Endothelial cell of umbilical vein (primary cell): ENCODE measurements at regions not wholly inside any gene's neighbourhood (a gene's known extent, or its start where the extent isn't known, plus 50 kb on each side); places are given as distances from the start of the nearest gene placed in this dataset.

Experiments used
- BruUV-seq: library from RNA; stranded (reverse); fragments of 400-500 nt; replicated peaks from 2 replicates; lab custom pipeline; 2021; lab: Mats Ljungman, UMichigan
- CTCF ChIA-PET: fragments of 300-600, 350-600 bp; sonication (Branson Sonifier 250); formaldehyde crosslinking; loops from one replicate; lab custom pipeline; 2021; ENCODE audit warnings: antibody characterized with exemption, inconsistent platforms; lab: Charles Lee
- POLR2A ChIA-PET: fragments of 300-600, 350-600 bp; sonication (Branson Sonifier 250); formaldehyde crosslinking; loops from one replicate; lab custom pipeline; 2021; ENCODE audit warnings: antibody characterized with exemption, inconsistent platforms; lab: Charles Lee
- DNase-seq: peaks from one replicate; pipeline ENCODE4 v3.0.0-alpha.2; 2011; ENCODE audit warnings: low read depth, low spot score
- FAIRE-seq: peaks from 2 replicates; lab custom pipeline; 2011; peaks lifted over from hg19 to GRCh38; lab: Jason Lieb, UNC
- H2AFZ ChIP-seq: 2 replicates; pipeline ENCODE4 v1.6.0; 2012; ENCODE audit warnings: low read depth, low read length, control low read depth, inconsistent platforms
- H3K27ac ChIP-seq: 2 replicates; pipeline ENCODE4 v1.5.1; 2011; ENCODE audit warnings: low read depth, mild to moderate bottlenecking, control low read depth, low read length, moderate library complexity; ENCODE audit not compliant: insufficient read depth
- H3K27me3 ChIP-seq, 2 experiments: 2 replicates each; pipeline versions ENCODE4 v1.6.0 to v1.6.1; 2011; ENCODE audit warnings: low read length in 2 of 2, mixed read lengths in 1 of 2; ENCODE audit not compliant: control insufficient read depth in 2 of 2, insufficient read depth in 2 of 2
- H3K36me3 ChIP-seq, 2 experiments: 2 replicates in 1 of 2; 3 replicates in 1 of 2; pipeline ENCODE4 v1.5.1; 2011; ENCODE audit warnings: low read length in 2 of 2, mild to moderate bottlenecking in 1 of 2, moderate library complexity in 1 of 2; ENCODE audit not compliant: control insufficient read depth in 2 of 2, insufficient read depth in 2 of 2; ENCODE audit errors: extremely low read depth in 1 of 2
- H3K4me1 ChIP-seq: 3 replicates; pipeline ENCODE4 v1.5.1; 2011; ENCODE audit warnings: mild to moderate bottlenecking, low read length; ENCODE audit not compliant: control insufficient read depth, insufficient read depth; ENCODE audit errors: extremely low read depth
- H3K4me2 ChIP-seq: 2 replicates; pipeline ENCODE4 v1.6.1; 2011; ENCODE audit warnings: low read length, control low read depth, mixed read lengths; ENCODE audit not compliant: insufficient read depth
- H3K4me3 ChIP-seq, 3 experiments: fragments of 200-600 bp in 1 of 3; sonication (generic), shearing (Covaris generic) in 1 of 3; replicated peaks in 1 of 3; 2 replicates each; pipeline ENCODE4 v1.5.1; 2011 to 2016; ENCODE audit warnings: control low read depth in 3 of 3, low read length in 3 of 3, mild to moderate bottlenecking in 2 of 3, inconsistent platforms in 1 of 3, low read depth in 1 of 3, moderate library complexity in 1 of 3; ENCODE audit not compliant: insufficient read depth in 1 of 3
- H3K79me2 ChIP-seq: 2 replicates; pipeline ENCODE4 v1.6.0; 2012; ENCODE audit warnings: low read length, inconsistent platforms; ENCODE audit not compliant: control insufficient read depth, insufficient read depth
- H3K9ac ChIP-seq: replicated peaks from 2 replicates; pipeline ENCODE3; 2011; ENCODE audit warnings: low read length, control low read depth; ENCODE audit not compliant: insufficient read depth; ENCODE audit errors: extremely low read depth
- H3K9me1 ChIP-seq: replicated peaks from 3 replicates; pipeline ENCODE4 v1.6.0; 2011; ENCODE audit warnings: mild to moderate bottlenecking, low read length; ENCODE audit not compliant: control insufficient read depth, insufficient read depth; ENCODE audit errors: extremely low read depth
- H3K9me3 ChIP-seq: replicated peaks from 2 replicates; pipeline ENCODE4 v1.5.1; 2012; ENCODE audit warnings: low read length, inconsistent platforms; ENCODE audit not compliant: control insufficient read depth, insufficient read depth
- H4K20me1 ChIP-seq: replicated peaks from 2 replicates; pipeline ENCODE3; 2011; ENCODE audit warnings: mild to moderate bottlenecking, low read length; ENCODE audit not compliant: control insufficient read depth, insufficient read depth; ENCODE audit errors: extremely low read depth
- EZH2 ChIP-seq: IDR thresholded peaks from 2 replicates; pipeline ENCODE4 v1.6.1; 2012; ENCODE audit warnings: borderline replicate concordance, low read depth, mild to moderate bottlenecking, moderate library complexity, low read length, inconsistent platforms; ENCODE audit not compliant: severe bottlenecking
- FOS ChIP-seq: IDR thresholded peaks from 2 replicates; pipeline ENCODE4 v1.6.1; 2011; ENCODE audit warnings: mild to moderate bottlenecking, low read length, moderate library complexity, borderline replicate concordance; ENCODE audit not compliant: insufficient read depth
- GATA2 ChIP-seq: IDR thresholded peaks from 2 replicates; pipeline ENCODE4 v1.7.0; 2011; ENCODE audit warnings: low read depth, mild to moderate bottlenecking, moderate library complexity, mixed read lengths, low read length; ENCODE audit not compliant: insufficient read length, insufficient read depth
- JUN ChIP-seq: IDR thresholded peaks from 2 replicates; pipeline ENCODE4 v1.6.1; 2011; ENCODE audit warnings: borderline replicate concordance, low read depth; ENCODE audit not compliant: insufficient read length, insufficient read depth
- MYC ChIP-seq: IDR thresholded peaks from one replicate; pipeline ENCODE4 v1.6.1; 2011; ENCODE audit warnings: mild to moderate bottlenecking, low read depth, low read length
- POLR2A ChIP-seq: IDR thresholded peaks from 2 replicates; pipeline ENCODE4 v1.6.1; 2012; ENCODE audit warnings: low read depth, mild to moderate bottlenecking, control low read depth, low read length
- POLR2AphosphoS5 ChIP-seq: IDR thresholded peaks from 2 replicates; pipeline ENCODE4 v1.6.1; 2012; ENCODE audit warnings: low read depth, mild to moderate bottlenecking, control low read depth, low read length, moderate library complexity; ENCODE audit not compliant: insufficient read depth
- dilution Hi-C: fragments of 300-500 bp; cut with MboI; formaldehyde crosslinking; loops from one replicate; pipeline ENCODE4 v1.15.0; 2019; ENCODE audit warnings: low sequenced_read_pairs; ENCODE audit not compliant: extremely low pct_ligation_motif_present
- intact Hi-C: fragments of 100-400 bp; cut with micrococcal nuclease; formaldehyde crosslinking; loops from one replicate; pipeline ENCODE4 v1.10.0; 2022
- TF ChIP-seq, protein P1 (sequence below), 2 donors: IDR thresholded peaks; 1 replicate in 1 of 2; 2 replicates in 1 of 2; pipeline ENCODE4 v1.5.1; 2011; ENCODE audit warnings: low read length in 2 of 2, mild to moderate bottlenecking in 2 of 2, moderate library complexity in 2 of 2, control low read depth in 1 of 2, inconsistent platforms in 1 of 2, low read depth in 1 of 2; ENCODE audit not compliant: insufficient read depth in 1 of 2; ENCODE audit errors: extremely low read depth in 1 of 2
- TF ChIP-seq, protein P2 (sequence below): IDR thresholded peaks from 2 replicates; pipeline ENCODE4 v1.6.1; 2011; ENCODE audit not compliant: insufficient read depth, insufficient read length

DNA sequence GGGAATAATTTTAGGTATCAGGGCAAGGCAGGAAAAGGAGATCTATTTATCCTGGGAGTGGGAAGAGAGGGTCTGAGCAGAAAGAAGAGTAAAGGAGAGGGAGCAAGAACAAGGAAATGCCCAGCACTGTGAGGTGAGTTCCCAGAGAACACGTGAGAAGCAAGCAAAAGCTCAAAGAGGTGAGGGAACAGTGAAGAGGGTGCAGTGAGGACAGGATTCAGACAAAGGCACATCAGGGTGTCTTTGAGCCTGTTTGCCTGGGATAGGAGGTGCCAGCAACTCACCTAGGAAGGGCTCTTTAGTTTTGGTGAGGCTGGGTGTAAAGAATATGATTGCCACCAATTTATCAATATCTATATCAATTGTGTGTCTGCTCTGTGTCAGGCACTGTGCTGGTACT lies 88.9 kb upstream of the NRXN3 start:
- no peak overlapping the region for H2AFZ ChIP-seq
- H4K20me1 ChIP-seq = no peaks in the 10 kb centered on the region
- no peak overlapping the region for H3K27ac ChIP-seq
- TF ChIP-seq, protein P1, sequence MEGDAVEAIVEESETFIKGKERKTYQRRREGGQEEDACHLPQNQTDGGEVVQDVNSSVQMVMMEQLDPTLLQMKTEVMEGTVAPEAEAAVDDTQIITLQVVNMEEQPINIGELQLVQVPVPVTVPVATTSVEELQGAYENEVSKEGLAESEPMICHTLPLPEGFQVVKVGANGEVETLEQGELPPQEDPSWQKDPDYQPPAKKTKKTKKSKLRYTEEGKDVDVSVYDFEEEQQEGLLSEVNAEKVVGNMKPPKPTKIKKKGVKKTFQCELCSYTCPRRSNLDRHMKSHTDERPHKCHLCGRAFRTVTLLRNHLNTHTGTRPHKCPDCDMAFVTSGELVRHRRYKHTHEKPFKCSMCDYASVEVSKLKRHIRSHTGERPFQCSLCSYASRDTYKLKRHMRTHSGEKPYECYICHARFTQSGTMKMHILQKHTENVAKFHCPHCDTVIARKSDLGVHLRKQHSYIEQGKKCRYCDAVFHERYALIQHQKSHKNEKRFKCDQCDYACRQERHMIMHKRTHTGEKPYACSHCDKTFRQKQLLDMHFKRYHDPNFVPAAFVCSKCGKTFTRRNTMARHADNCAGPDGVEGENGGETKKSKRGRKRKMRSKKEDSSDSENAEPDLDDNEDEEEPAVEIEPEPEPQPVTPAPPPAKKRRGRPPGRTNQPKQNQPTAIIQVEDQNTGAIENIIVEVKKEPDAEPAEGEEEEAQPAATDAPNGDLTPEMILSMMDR (IDR thresholded peaks at IDR 0.05; ENCODE audit: extremely low read depth in 1 of 2, insufficient read depth in 1 of 2, low read depth in 1 of 2, low read length in 2 of 2) = no peak
- TF ChIP-seq JUN (no peak), FOS (no peak), POLR2AphosphoS5 (no peak), MYC (no peak), EZH2 (no peak), GATA2 (no peak), POLR2A (no peak)
- TF ChIP-seq, protein P2, sequence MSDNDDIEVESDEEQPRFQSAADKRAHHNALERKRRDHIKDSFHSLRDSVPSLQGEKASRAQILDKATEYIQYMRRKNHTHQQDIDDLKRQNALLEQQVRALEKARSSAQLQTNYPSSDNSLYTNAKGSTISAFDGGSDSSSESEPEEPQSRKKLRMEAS = no peak
- H3K4me2 ChIP-seq = no peak overlapping the region
- no peaks in the 10 kb centered on the region for H3K36me3 ChIP-seq
- CTCF ChIA-PET = no interaction called here
- no peaks in the 10 kb centered on the region for H3K79me2 ChIP-seq
- dilution Hi-C loops (no loop called here), intact Hi-C loops (no loop called here)
- H3K9ac ChIP-seq = no peak overlapping the region
- DNase-seq (no peak), FAIRE-seq (no peak)
- H3K9me1 ChIP-seq = no peaks in the 10 kb centered on the region
- POLR2A ChIA-PET = no interaction called here
- no peaks in the 10 kb centered on the region for H3K4me1 ChIP-seq
- no TSS peak for BruUV-seq
- no peaks in the 10 kb centered on the region for H3K27me3 ChIP-seq
- no peaks in the 10 kb centered on the region for H3K9me3 ChIP-seq
- H3K4me3 ChIP-seq = no peak overlapping the region
